ENCODE measurements at regions not wholly inside any gene's neighbourhood (a gene's known extent, or its start where the extent isn't known, plus 50 kb on each side); places are given as distances from the start of the nearest gene placed in this dataset.

DNA sequence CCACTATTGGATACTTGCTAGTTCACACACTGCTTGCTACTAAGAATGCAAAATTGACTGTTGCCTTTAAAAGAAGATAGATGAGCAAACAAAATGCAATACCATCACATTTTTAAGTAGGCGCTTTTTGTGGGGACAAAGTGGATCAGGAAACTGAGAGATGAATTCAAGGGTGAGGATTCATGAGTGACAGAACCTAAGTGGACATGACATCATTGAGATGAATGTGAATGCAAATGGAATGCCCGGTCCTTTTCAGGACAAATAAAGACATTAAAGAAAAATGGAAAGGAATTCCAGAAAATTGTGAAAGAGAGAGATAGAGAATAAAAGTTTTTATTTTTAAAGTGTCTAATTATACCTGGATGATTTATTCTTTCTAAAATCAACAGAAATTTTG is 106.3 kb upstream of the AKR1E2 start:
- TF ChIP-seq, protein P1, sequence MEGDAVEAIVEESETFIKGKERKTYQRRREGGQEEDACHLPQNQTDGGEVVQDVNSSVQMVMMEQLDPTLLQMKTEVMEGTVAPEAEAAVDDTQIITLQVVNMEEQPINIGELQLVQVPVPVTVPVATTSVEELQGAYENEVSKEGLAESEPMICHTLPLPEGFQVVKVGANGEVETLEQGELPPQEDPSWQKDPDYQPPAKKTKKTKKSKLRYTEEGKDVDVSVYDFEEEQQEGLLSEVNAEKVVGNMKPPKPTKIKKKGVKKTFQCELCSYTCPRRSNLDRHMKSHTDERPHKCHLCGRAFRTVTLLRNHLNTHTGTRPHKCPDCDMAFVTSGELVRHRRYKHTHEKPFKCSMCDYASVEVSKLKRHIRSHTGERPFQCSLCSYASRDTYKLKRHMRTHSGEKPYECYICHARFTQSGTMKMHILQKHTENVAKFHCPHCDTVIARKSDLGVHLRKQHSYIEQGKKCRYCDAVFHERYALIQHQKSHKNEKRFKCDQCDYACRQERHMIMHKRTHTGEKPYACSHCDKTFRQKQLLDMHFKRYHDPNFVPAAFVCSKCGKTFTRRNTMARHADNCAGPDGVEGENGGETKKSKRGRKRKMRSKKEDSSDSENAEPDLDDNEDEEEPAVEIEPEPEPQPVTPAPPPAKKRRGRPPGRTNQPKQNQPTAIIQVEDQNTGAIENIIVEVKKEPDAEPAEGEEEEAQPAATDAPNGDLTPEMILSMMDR (optimal IDR thresholded peaks at IDR 0.05 in 1 of 3, IDR thresholded peaks at IDR 0.05 in 1 of 3, conservative IDR thresholded peaks at IDR 0.05 in 1 of 3; ENCODE audit: extremely low read depth in 1 of 3, insufficient read depth in 2 of 3, low read length in 3 of 3): no peak
- TF ChIP-seq EZH2 (IDR thresholded peaks at IDR 0.05; ENCODE audit: low read length): no peak

Data from keratinocyte (primary cell).